ENCODE measurements at regions not wholly inside any gene's neighbourhood (a gene's known extent, or its start where the extent isn't known, plus 50 kb on each side); places are given as distances from the start of the nearest gene placed in this dataset.
"Not testable (repeated sequence)": the region's sequence is repeated elsewhere in the genome, so short reads cannot be mapped to it uniquely, and the experiment has no call there.

- no peak overlapping the region for H2AFZ ChIP-seq (ENCODE audit: low read depth)
- no peaks in the 10 kb centered on the region for H3K36me3 ChIP-seq (ENCODE audit: insufficient read depth)
These were observed 548.0 kb upstream of the SALL3 start for GRCh38 chr18:78431606-78432005.

GRCh38 chr18:78433562-78433961 is 546.1 kb upstream of the SALL3 start:
- H2AFZ ChIP-seq (ENCODE audit: low read depth) = no peak overlapping the region
- no peaks in the 10 kb centered on the region for H3K36me3 ChIP-seq (ENCODE audit: insufficient read depth)
- H4K20me1 ChIP-seq (ENCODE audit: insufficient read depth) = no peaks in the 10 kb centered on the region
- H3K27me3 ChIP-seq (ENCODE audit: insufficient read depth, low read depth) = no peaks in the 10 kb centered on the region
- no peaks in the 10 kb centered on the region for H3K4me1 ChIP-seq (ENCODE audit: low read depth, poor library complexity, severe bottlenecking)
- no peak overlapping the region for H3K9ac ChIP-seq
- no peak for TF ChIP-seq CTCF (conservative IDR thresholded peaks at IDR 0.05; ENCODE audit: low read depth, low read length)
- H3K79me2 ChIP-seq (ENCODE audit: insufficient read depth, low read depth) = no peaks in the 10 kb centered on the region
- H3K4me2 ChIP-seq = no peak overlapping the region
- H3K27ac ChIP-seq = no peak overlapping the region
- no peak overlapping the region for H3K4me3 ChIP-seq (IDR thresholded peaks at IDR 0.05; ENCODE audit: insufficient read depth, low read depth, low read length)

More at GRCh38 chr18:78431606-78432005, 548.0 kb upstream of the SALL3 start:
- Histone ChIP-seq H3K27ac (no peak overlapping the region), H3K27me3 (ENCODE audit: insufficient read depth, low read depth) (no peaks in the 10 kb centered on the region), H3K4me3 (IDR thresholded peaks at IDR 0.05; ENCODE audit: insufficient read depth, low read depth, low read length) (no peak overlapping the region), H3K4me1 (ENCODE audit: low read depth, poor library complexity, severe bottlenecking) (no peaks in the 10 kb centered on the region), H3K9ac (no peak overlapping the region), H3K4me2 (no peak overlapping the region), H3K79me2 (ENCODE audit: insufficient read depth, low read depth) (no peaks in the 10 kb centered on the region), H4K20me1 (ENCODE audit: insufficient read depth) (no peaks in the 10 kb centered on the region)
- TF ChIP-seq CTCF (conservative IDR thresholded peaks at IDR 0.05; ENCODE audit: low read depth, low read length) = no peak

- no peak for TF ChIP-seq CTCF (conservative IDR thresholded peaks at IDR 0.05; ENCODE audit: low read depth, low read length)
- Histone ChIP-seq H2AFZ (ENCODE audit: low read depth) (no peak overlapping the region), H3K27me3 (ENCODE audit: insufficient read depth, low read depth) (no peaks in the 10 kb centered on the region)
These were observed 543.5 kb upstream of the SALL3 start for GRCh38 chr18:78436110-78436509.

GRCh38 chr18:78438235-78438634 is 541.4 kb upstream of the SALL3 start:
- H3K27me3 ChIP-seq (ENCODE audit: insufficient read depth, low read depth); H3K79me2 ChIP-seq (ENCODE audit: insufficient read depth, low read depth); H3K36me3 ChIP-seq (ENCODE audit: insufficient read depth); H4K20me1 ChIP-seq (ENCODE audit: insufficient read depth); H3K27ac ChIP-seq; H2AFZ ChIP-seq (ENCODE audit: low read depth); H3K9ac ChIP-seq; H3K4me2 ChIP-seq; H3K4me1 ChIP-seq (ENCODE audit: low read depth, poor library complexity, severe bottlenecking); H3K4me3 ChIP-seq (IDR thresholded peaks at IDR 0.05; ENCODE audit: insufficient read depth, low read depth, low read length): not testable (repeated sequence)

More at GRCh38 chr18:78436110-78436509, 543.5 kb upstream of the SALL3 start:
- Histone ChIP-seq H3K4me2 (no peak overlapping the region), H3K9ac (no peak overlapping the region), H3K4me1 (ENCODE audit: low read depth, poor library complexity, severe bottlenecking) (no peaks in the 10 kb centered on the region), H4K20me1 (ENCODE audit: insufficient read depth) (no peaks in the 10 kb centered on the region), H3K27ac (no peak overlapping the region), H3K36me3 (ENCODE audit: insufficient read depth) (no peaks in the 10 kb centered on the region), H3K4me3 (IDR thresholded peaks at IDR 0.05; ENCODE audit: insufficient read depth, low read depth, low read length) (no peak overlapping the region), H3K79me2 (ENCODE audit: insufficient read depth, low read depth) (no peaks in the 10 kb centered on the region)

GRCh38 chr18:78445880-78446279 is 533.7 kb upstream of the SALL3 start:
- no peaks in the 10 kb centered on the region for H4K20me1 ChIP-seq (ENCODE audit: insufficient read depth)
- H3K9ac ChIP-seq = no peak overlapping the region
- no peaks in the 10 kb centered on the region for H3K4me1 ChIP-seq (ENCODE audit: low read depth, poor library complexity, severe bottlenecking)
- TF ChIP-seq CTCF (conservative IDR thresholded peaks at IDR 0.05; ENCODE audit: low read depth, low read length) = no peak
- H3K36me3 ChIP-seq (ENCODE audit: insufficient read depth) = no peaks in the 10 kb centered on the region
- no peaks in the 10 kb centered on the region for H3K79me2 ChIP-seq (ENCODE audit: insufficient read depth, low read depth)
- no peak overlapping the region for H3K27ac ChIP-seq
- no peak overlapping the region for H3K4me3 ChIP-seq (IDR thresholded peaks at IDR 0.05; ENCODE audit: insufficient read depth, low read depth, low read length)
- H2AFZ ChIP-seq (ENCODE audit: low read depth) = no peak overlapping the region
- H3K27me3 ChIP-seq (ENCODE audit: insufficient read depth, low read depth) = no peaks in the 10 kb centered on the region
- H3K4me2 ChIP-seq = no peak overlapping the region

Measured in KMS-11 (cell line).